LNCaP clone FGC (cell line): ENCODE measurements at regions not wholly inside any gene's neighbourhood (a gene's known extent, or its start where the extent isn't known, plus 50 kb on each side); places are given as distances from the start of the nearest gene placed in this dataset.

Experiments
- DNase-seq: peaks from one replicate; pipeline ENCODE4 v3.0.0-alpha.2; 2011; ENCODE audit warnings: low read depth
- H3K4me3 ChIP-seq: 2 replicates; pipeline ENCODE4 v1.5.1; 2011; ENCODE audit warnings: mild to moderate bottlenecking, low read depth, low read length, control low read depth
- TF ChIP-seq, protein P1 (sequence below): IDR thresholded peaks from 2 replicates; pipeline ENCODE4 v1.5.1; 2012; ENCODE audit warnings: mild to moderate bottlenecking; ENCODE audit not compliant: control insufficient read depth, insufficient read depth; ENCODE audit errors: extremely low read depth

GRCh38 chr10:15462253-15462897 is 91.3 kb upstream of the FAM171A1 start:
- H3K4me3 ChIP-seq = no peak overlapping the region
- TF ChIP-seq, protein P1, sequence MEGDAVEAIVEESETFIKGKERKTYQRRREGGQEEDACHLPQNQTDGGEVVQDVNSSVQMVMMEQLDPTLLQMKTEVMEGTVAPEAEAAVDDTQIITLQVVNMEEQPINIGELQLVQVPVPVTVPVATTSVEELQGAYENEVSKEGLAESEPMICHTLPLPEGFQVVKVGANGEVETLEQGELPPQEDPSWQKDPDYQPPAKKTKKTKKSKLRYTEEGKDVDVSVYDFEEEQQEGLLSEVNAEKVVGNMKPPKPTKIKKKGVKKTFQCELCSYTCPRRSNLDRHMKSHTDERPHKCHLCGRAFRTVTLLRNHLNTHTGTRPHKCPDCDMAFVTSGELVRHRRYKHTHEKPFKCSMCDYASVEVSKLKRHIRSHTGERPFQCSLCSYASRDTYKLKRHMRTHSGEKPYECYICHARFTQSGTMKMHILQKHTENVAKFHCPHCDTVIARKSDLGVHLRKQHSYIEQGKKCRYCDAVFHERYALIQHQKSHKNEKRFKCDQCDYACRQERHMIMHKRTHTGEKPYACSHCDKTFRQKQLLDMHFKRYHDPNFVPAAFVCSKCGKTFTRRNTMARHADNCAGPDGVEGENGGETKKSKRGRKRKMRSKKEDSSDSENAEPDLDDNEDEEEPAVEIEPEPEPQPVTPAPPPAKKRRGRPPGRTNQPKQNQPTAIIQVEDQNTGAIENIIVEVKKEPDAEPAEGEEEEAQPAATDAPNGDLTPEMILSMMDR = no peak
- no peak for DNase-seq

GRCh38 chr10:15461353-15462108 is 90.4 kb upstream of the FAM171A1 start:
- H3K4me3 ChIP-seq = no peak overlapping the region
- no peak for DNase-seq

GRCh38 chr10:15460661-15461060 is 89.6 kb upstream of the FAM171A1 start:
- H3K4me3 ChIP-seq = no peak overlapping the region
- TF ChIP-seq, protein P1 = no peak
- no peak for DNase-seq

More at GRCh38 chr10:15461353-15462108, 90.4 kb upstream of the FAM171A1 start:
- TF ChIP-seq, protein P1 = peak; percentile 47

DNA sequence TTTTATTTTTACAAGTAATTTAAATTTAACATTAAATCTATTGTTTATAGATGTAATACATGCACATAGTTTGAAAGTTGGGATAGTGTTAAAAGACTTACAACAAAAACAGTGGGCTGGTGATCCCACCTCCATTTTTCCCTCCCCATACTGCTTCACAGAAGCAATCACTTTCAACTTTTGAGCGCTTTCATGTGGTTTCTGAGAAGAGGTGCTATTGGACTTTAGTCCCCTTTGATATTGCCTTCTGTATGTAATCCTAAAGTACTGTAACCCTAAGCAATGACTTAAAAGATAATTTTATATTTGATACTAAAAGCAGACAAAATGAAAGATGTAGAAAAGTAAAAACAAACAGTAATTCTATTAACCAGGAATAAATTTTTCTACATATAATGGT is 88.1 kb upstream of the FAM171A1 start:
- TF ChIP-seq, protein P1 = no peak
- no peak for DNase-seq
- no peak overlapping the region for H3K4me3 ChIP-seq

GRCh38 chr10:15457382-15457781 is 86.3 kb upstream of the FAM171A1 start:
- TF ChIP-seq, protein P1 = no peak
- DNase-seq = no peak
- no peak overlapping the region for H3K4me3 ChIP-seq

DNA sequence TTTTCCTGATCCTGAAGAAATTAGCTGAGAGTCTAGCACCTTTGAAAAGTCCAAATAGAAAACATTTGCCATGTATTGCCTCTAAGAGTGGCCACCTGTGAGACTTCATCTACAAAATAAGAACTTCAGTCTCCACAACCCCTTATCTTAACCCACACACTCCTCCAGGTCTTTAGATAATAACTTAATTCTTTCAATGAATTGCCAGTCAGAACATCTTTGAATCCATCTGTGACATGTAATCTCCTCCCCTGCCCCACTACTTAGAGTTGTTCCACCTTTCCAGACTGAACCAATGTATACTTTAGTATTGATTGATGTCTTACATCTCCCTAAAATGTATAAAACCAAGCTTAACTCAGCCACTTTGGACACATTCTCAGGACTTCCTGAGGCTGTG is 84.4 kb upstream of the FAM171A1 start:
- TF ChIP-seq, protein P1 = no peak
- no peak for DNase-seq
- no peak overlapping the region for H3K4me3 ChIP-seq
